Liver (tissue), 3 donors: ENCODE measurements at regions not wholly inside any gene's neighbourhood (a gene's known extent, or its start where the extent isn't known, plus 50 kb on each side); places are given as distances from the start of the nearest gene placed in this dataset.

ENCODE experiments used
- TAF1 ChIP-seq: conservative IDR thresholded peaks from 2 replicates; pipeline ENCODE4 v1.6.1; 2016; ENCODE audit warnings: antibody characterized with exemption, mild to moderate bottlenecking
- TF ChIP-seq, protein P1 (sequence below): fragments of 150-350 bp; IDR thresholded peaks from 2 replicates; pipeline ENCODE4 v1.5.1; 2017; ENCODE audit warnings: improper control_type of control experiment, low read depth, low read length; ENCODE audit not compliant: missing input control
- donor health status: healthy.
- donor health status: healthy.

DNA sequence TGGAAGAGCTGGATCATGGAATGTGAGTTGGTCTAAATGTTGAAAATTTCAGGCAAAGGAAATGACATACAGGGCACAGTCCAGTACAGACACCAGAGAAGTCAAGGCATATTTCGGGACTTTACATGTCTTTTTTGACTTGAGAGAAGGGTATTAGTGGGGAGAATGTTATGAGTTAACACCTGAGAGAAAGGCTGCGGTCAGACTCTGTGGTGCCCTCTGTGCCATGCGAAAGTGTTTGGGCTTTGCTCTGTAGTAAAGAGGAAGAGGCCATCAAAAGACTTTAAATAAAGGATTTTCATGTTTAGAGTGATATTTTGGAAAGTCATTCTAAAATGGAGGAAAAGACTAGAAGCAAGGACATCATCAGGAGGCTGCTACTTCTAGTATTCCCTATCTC, 607.4 kb downstream of the CCSER2 start:
- TF ChIP-seq TAF1 = no peak
- TF ChIP-seq, protein P1, sequence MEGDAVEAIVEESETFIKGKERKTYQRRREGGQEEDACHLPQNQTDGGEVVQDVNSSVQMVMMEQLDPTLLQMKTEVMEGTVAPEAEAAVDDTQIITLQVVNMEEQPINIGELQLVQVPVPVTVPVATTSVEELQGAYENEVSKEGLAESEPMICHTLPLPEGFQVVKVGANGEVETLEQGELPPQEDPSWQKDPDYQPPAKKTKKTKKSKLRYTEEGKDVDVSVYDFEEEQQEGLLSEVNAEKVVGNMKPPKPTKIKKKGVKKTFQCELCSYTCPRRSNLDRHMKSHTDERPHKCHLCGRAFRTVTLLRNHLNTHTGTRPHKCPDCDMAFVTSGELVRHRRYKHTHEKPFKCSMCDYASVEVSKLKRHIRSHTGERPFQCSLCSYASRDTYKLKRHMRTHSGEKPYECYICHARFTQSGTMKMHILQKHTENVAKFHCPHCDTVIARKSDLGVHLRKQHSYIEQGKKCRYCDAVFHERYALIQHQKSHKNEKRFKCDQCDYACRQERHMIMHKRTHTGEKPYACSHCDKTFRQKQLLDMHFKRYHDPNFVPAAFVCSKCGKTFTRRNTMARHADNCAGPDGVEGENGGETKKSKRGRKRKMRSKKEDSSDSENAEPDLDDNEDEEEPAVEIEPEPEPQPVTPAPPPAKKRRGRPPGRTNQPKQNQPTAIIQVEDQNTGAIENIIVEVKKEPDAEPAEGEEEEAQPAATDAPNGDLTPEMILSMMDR = no peak
